CD14-positive monocyte (primary cell): ENCODE measurements at regions not wholly inside any gene's neighbourhood (a gene's known extent, or its start where the extent isn't known, plus 50 kb on each side); places are given as distances from the start of the nearest gene placed in this dataset.

Source experiments
- DNase-seq, 3 donors: peaks; one replicate each; pipeline ENCODE4 v3.0.0-alpha.2; 2011 to 2022
- H2AFZ ChIP-seq: 2 replicates; pipeline ENCODE4 v1.6.0; 2012; ENCODE audit warnings: mild to moderate bottlenecking, low read depth, low read length, inconsistent platforms; ENCODE audit not compliant: insufficient read depth, poor library complexity, severe bottlenecking
- H3K27ac ChIP-seq, 2 donors: 1 replicate in 1 of 2; 2 replicates in 1 of 2; pipeline ENCODE4 v1.5.1; 2012 to 2013; ENCODE audit warnings: low read length in 2 of 2, control low read depth in 1 of 2, inconsistent platforms in 1 of 2, low read depth in 1 of 2, mild to moderate bottlenecking in 1 of 2
- H3K27me3 ChIP-seq, 2 donors: one replicate each; pipeline versions ENCODE4 v1.6.0 to v1.6.1; 2011 to 2013; ENCODE audit warnings: low read length in 2 of 2; ENCODE audit not compliant: control insufficient read depth in 2 of 2, insufficient read depth in 2 of 2
- H3K36me3 ChIP-seq, 2 donors: replicated peaks in 1 of 2; 1 replicate in 1 of 2; 2 replicates in 1 of 2; pipeline versions ENCODE4 v1.5.1 to v1.6.1; 2012 to 2013; ENCODE audit warnings: low read length in 2 of 2, control low read depth in 1 of 2, inconsistent platforms in 1 of 2, mild to moderate bottlenecking in 1 of 2; ENCODE audit not compliant: insufficient read depth in 2 of 2, control insufficient read depth in 1 of 2
- H3K4me1 ChIP-seq, 2 donors: 1 replicate in 1 of 2; 2 replicates in 1 of 2; pipeline versions ENCODE4 v1.5.1 to v1.6.1; 2012 to 2013; ENCODE audit warnings: low read length in 2 of 2, control low read depth in 1 of 2, inconsistent platforms in 1 of 2, mild to moderate bottlenecking in 1 of 2, moderate library complexity in 1 of 2; ENCODE audit not compliant: insufficient read depth in 2 of 2, control insufficient read depth in 1 of 2
- H3K4me2 ChIP-seq: replicated peaks from 2 replicates; pipeline ENCODE3; 2012; ENCODE audit warnings: low read length, moderate library complexity, mild to moderate bottlenecking; ENCODE audit not compliant: poor library complexity, severe bottlenecking; ENCODE audit errors: extremely low read depth
- H3K4me3 ChIP-seq, 3 experiments: fragments of 200-600 bp in 1 of 3; sonication (generic) in 1 of 3; replicated peaks in 1 of 3; 1 replicate in 2 of 3; 2 replicates in 1 of 3; pipeline ENCODE4 v1.5.1; 2011 to 2013; ENCODE audit warnings: low read length in 3 of 3, mild to moderate bottlenecking in 3 of 3, control low read depth in 2 of 3, low read depth in 2 of 3, inconsistent platforms in 1 of 3, moderate library complexity in 1 of 3
- H3K79me2 ChIP-seq: 2 replicates; pipeline ENCODE4 v1.6.0; 2012; ENCODE audit warnings: mild to moderate bottlenecking, control low read depth, inconsistent platforms, low read length, moderate library complexity; ENCODE audit not compliant: insufficient read depth
- H3K9ac ChIP-seq: 2 replicates; pipeline ENCODE4 v1.6.0; 2017; ENCODE audit warnings: low read length, mild to moderate bottlenecking; ENCODE audit not compliant: insufficient read depth, poor library complexity, severe bottlenecking
- H3K9me3 ChIP-seq, 2 donors: replicated peaks in 1 of 2; 1 replicate in 1 of 2; 2 replicates in 1 of 2; pipeline versions ENCODE4 v1.5.1 to v1.6.1; 2012 to 2013; ENCODE audit warnings: low read length in 2 of 2, control low read depth in 1 of 2; ENCODE audit not compliant: control insufficient read depth in 1 of 2, insufficient read depth in 1 of 2
- H4K20me1 ChIP-seq: 2 replicates; pipeline ENCODE4 v1.6.0; 2012; ENCODE audit warnings: mild to moderate bottlenecking, low read length, control low read depth, moderate library complexity; ENCODE audit not compliant: insufficient read depth
- H3K27ac Mint-ChIP-seq, 7 donors: one replicate each; pipeline ENCODE4 v1.8.0; 2020; ENCODE audit warnings: mild to moderate bottlenecking in 7 of 7, mixed read lengths in 7 of 7, moderate library complexity in 6 of 7, inconsistent platforms in 2 of 7
- H3K27me3 Mint-ChIP-seq, 3 donors: one replicate each; pipeline ENCODE4 v1.8.0; 2021 to 2022; ENCODE audit warnings: low read depth in 3 of 3, mild to moderate bottlenecking in 3 of 3, mixed read lengths in 3 of 3, moderate library complexity in 3 of 3, inconsistent platforms in 1 of 3
- H3K36me3 Mint-ChIP-seq, 2 donors: one replicate each; pipeline ENCODE4 v1.8.0; 2020; ENCODE audit warnings: mixed read lengths in 2 of 2, inconsistent platforms in 1 of 2, mild to moderate bottlenecking in 1 of 2
- H3K4me1 Mint-ChIP-seq: one replicate; pipeline ENCODE4 v1.8.0; 2020; ENCODE audit warnings: mild to moderate bottlenecking, mixed read lengths
- H3K4me3 Mint-ChIP-seq, 2 donors: one replicate each; pipeline ENCODE4 v1.8.0; 2020; ENCODE audit warnings: mild to moderate bottlenecking in 2 of 2, mixed read lengths in 2 of 2, moderate library complexity in 1 of 2
- H3K9me3 Mint-ChIP-seq, 7 donors: one replicate each; pipeline ENCODE4 v1.8.0; 2020 to 2022; ENCODE audit warnings: mixed read lengths in 7 of 7, mild to moderate bottlenecking in 6 of 7, moderate library complexity in 6 of 7, inconsistent platforms in 2 of 7
- CTCF ChIP-seq: fragments of 200-600 bp; IDR thresholded peaks from one replicate; pipeline ENCODE4 v1.8.0; 2022; ENCODE audit warnings: antibody characterized with exemption, mild to moderate bottlenecking
- WGBS: methylation state at CpG from one replicate; pipeline ENCODE4 v1.1.5; 2013; ENCODE audit warnings: missing lambda C conversion rate; ENCODE audit not compliant: insufficient coverage; 5-methylcytosine and 5-hydroxymethylcytosine counted together
- intact Hi-C, 2 donors: fragments of 100-400 bp; cut with micrococcal nuclease; formaldehyde crosslinking; loops; one replicate each; pipeline versions ENCODE4 v1.15.0 to v1.15.1; 2023

GRCh38 chr1:90550626-90551406 lies 166.3 kb downstream of the BARHL2 start:
- no peak overlapping the region for H3K27ac Mint-ChIP-seq
- intact Hi-C loops = no loop called here
- no peak overlapping the region for H3K4me3 Mint-ChIP-seq
- H3K9ac ChIP-seq = no peak overlapping the region
- H3K4me1 ChIP-seq = no peaks in the 10 kb centered on the region
- H3K27me3 ChIP-seq = no peaks in the 10 kb centered on the region
- no peak overlapping the region for H3K27ac ChIP-seq
- WGBS = 74% methylated on average over 10 of the region's 12 CpGs
- no peak overlapping the region for H2AFZ ChIP-seq
- H4K20me1 ChIP-seq = no peaks in the 10 kb centered on the region
- H3K36me3 ChIP-seq = no peaks in the 10 kb centered on the region
- no peak overlapping the region for H3K4me2 ChIP-seq
- DNase-seq = no peak
- no peaks in the 10 kb centered on the region for H3K9me3 ChIP-seq
- TF ChIP-seq CTCF = no peak
- no peak overlapping the region for H3K4me3 ChIP-seq
- peaks cover 0 to 9% (median 0%) of the 10 kb centered on the region in 3 donors for H3K27me3 Mint-ChIP-seq
- H3K4me1 Mint-ChIP-seq = no peaks in the 10 kb centered on the region
- peaks cover 0 to 2% (median 0%) of the 10 kb centered on the region in 7 donors for H3K9me3 Mint-ChIP-seq
- no peaks in the 10 kb centered on the region for H3K79me2 ChIP-seq
- H3K36me3 Mint-ChIP-seq = no peaks in the 10 kb centered on the region

- H3K4me3 Mint-ChIP-seq = no peak overlapping the region
- no peak for DNase-seq
- H3K9ac ChIP-seq = no peak overlapping the region
- WGBS = no CpG with 5 or more reads among the region's 4 CpGs
- intact Hi-C loops = no loop called here
- no peaks in the 10 kb centered on the region for H4K20me1 ChIP-seq
- no peaks in the 10 kb centered on the region for H3K9me3 ChIP-seq
- no peak overlapping the region for H3K27ac Mint-ChIP-seq
- H3K4me3 ChIP-seq = no peak overlapping the region
- no peaks in the 10 kb centered on the region for H3K4me1 ChIP-seq
- H3K27me3 ChIP-seq = no peaks in the 10 kb centered on the region
- no peaks in the 10 kb centered on the region for H3K36me3 Mint-ChIP-seq
- H2AFZ ChIP-seq = no peak overlapping the region
- H3K79me2 ChIP-seq = no peaks in the 10 kb centered on the region
- H3K27ac ChIP-seq = no peak overlapping the region
- TF ChIP-seq CTCF = no peak
- no peaks in the 10 kb centered on the region for H3K9me3 Mint-ChIP-seq
- no peak overlapping the region for H3K4me2 ChIP-seq
- no peaks in the 10 kb centered on the region for H3K4me1 Mint-ChIP-seq
- peaks cover 0 to 2% (median 0%) of the 10 kb centered on the region in 3 donors for H3K27me3 Mint-ChIP-seq
- no peaks in the 10 kb centered on the region for H3K36me3 ChIP-seq
Measured at GRCh38 chr1:90544356-90544755, 172.7 kb downstream of the BARHL2 start.
